CD4-positive, alpha-beta T cell (primary cell): ENCODE measurements at regions not wholly inside any gene's neighbourhood (a gene's known extent, or its start where the extent isn't known, plus 50 kb on each side); places are given as distances from the start of the nearest gene placed in this dataset.

Experiments used
- ATAC-seq: fragments of 200-7000 bp; cut with Tn5 transposase; one replicate; pipeline ENCODE4 v1.10.0; 2022; ENCODE audit warnings: mild to moderate bottlenecking; ENCODE audit not compliant: poor library complexity
- CTCF ChIA-PET: fragments of 350-600 bp; sonication (Branson Sonifier 250); formaldehyde crosslinking; loops from one replicate; lab custom pipeline; 2021; ENCODE audit warnings: antibody characterized with exemption, inconsistent platforms; lab: Charles Lee
- POLR2A ChIA-PET: fragments of 350-600 bp; sonication (Branson Sonifier 250); formaldehyde crosslinking; loops from one replicate; lab custom pipeline; 2021; ENCODE audit warnings: antibody characterized with exemption, inconsistent platforms; lab: Charles Lee
- DNase-seq, 14 experiments: peaks; one replicate each; pipeline ENCODE4 v3.0.0-alpha.2; 2013 to 2020; ENCODE audit warnings: mixed read lengths in 2 of 14
- H3K27ac ChIP-seq, 2 donors: one replicate each; pipeline versions ENCODE4 v1.5.1 to v1.7.0; 2013; ENCODE audit warnings: low read length in 2 of 2, low read depth in 1 of 2, mild to moderate bottlenecking in 1 of 2
- H3K27me3 ChIP-seq, 2 experiments: 1 replicate in 1 of 2; 2 replicates in 1 of 2; pipeline versions ENCODE4 v1.6.1 to v1.7.0; 2013; ENCODE audit warnings: low read length in 2 of 2, control low read depth in 1 of 2, mild to moderate bottlenecking in 1 of 2, moderate library complexity in 1 of 2; ENCODE audit not compliant: insufficient read depth in 2 of 2, control insufficient read depth in 1 of 2
- H3K36me3 ChIP-seq: one replicate; pipeline ENCODE4 v1.6.1; 2013; ENCODE audit warnings: low read length, control low read depth; ENCODE audit not compliant: insufficient read depth
- H3K4me1 ChIP-seq: one replicate; pipeline ENCODE4 v1.6.1; 2013; ENCODE audit warnings: low read length, control low read depth; ENCODE audit not compliant: insufficient read depth
- H3K4me3 ChIP-seq: one replicate; pipeline ENCODE4 v1.5.1; 2013; ENCODE audit warnings: mild to moderate bottlenecking, low read length, moderate library complexity
- H3K9me3 ChIP-seq, 2 experiments: 1 replicate in 1 of 2; 2 replicates in 1 of 2; pipeline versions ENCODE4 v1.6.1 to v1.7.0; 2013; ENCODE audit warnings: low read length in 2 of 2, mild to moderate bottlenecking in 2 of 2, control low read depth in 1 of 2, moderate library complexity in 1 of 2; ENCODE audit not compliant: control insufficient read depth in 1 of 2, insufficient read depth in 1 of 2
- H3K27ac Mint-ChIP-seq: one replicate; pipeline ENCODE4 v1.8.0; 2020; ENCODE audit warnings: mixed read lengths
- H3K27me3 Mint-ChIP-seq: one replicate; pipeline ENCODE4 v1.8.0; 2021; ENCODE audit warnings: mixed read lengths
- H3K36me3 Mint-ChIP-seq: one replicate; pipeline ENCODE4 v1.8.0; 2021; ENCODE audit warnings: low read depth, mixed read lengths
- H3K4me1 Mint-ChIP-seq: one replicate; pipeline ENCODE4 v1.8.0; 2021; ENCODE audit warnings: low read depth, mixed read lengths
- H3K4me3 Mint-ChIP-seq: one replicate; pipeline ENCODE4 v1.8.0; 2020; ENCODE audit warnings: mild to moderate bottlenecking, mixed read lengths
- H3K9me3 Mint-ChIP-seq: one replicate; pipeline ENCODE4 v1.8.0; 2020; ENCODE audit warnings: mixed read lengths
- CTCF ChIP-seq: fragments of 200-600 bp; IDR thresholded peaks from one replicate; pipeline ENCODE4 v1.8.0; 2022; ENCODE audit warnings: antibody characterized with exemption, mild to moderate bottlenecking
- intact Hi-C, 2 experiments: fragments of 100-400 bp; cut with DNase I in 1 of 2; cut with micrococcal nuclease in 1 of 2; formaldehyde crosslinking; loops; one replicate each; pipeline versions ENCODE4 v1.15.1 to v1.9.0; 2023 to 2025; cut with DNase I, micrococcal nuclease

DNA sequence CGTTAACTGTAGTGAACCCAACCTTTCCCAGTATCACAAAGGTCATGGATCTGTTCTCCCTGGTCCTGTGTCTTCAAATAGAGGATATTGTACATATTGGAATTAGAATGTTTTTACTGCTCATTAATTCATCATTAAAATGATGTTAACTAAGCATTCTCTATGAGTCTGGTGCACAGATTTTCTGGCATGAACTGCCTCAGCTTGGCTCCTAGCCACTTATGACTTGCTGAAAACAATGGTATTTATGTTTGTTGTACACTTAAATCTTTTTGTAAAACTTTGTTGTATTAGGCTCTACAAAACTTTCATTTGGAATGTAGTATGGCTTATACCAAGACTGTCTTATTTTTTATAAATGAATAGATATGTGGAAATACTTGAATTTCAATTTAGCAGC lies 329.4 kb downstream of the TFEC start:
- POLR2A ChIA-PET: no interaction called here
- TF ChIP-seq CTCF: no peak
- H3K27ac Mint-ChIP-seq: no peak overlapping the region
- no peaks in the 10 kb centered on the region for H3K27me3 ChIP-seq
- H3K4me3 Mint-ChIP-seq: no peak overlapping the region
- intact Hi-C loops: no loop called here
- H3K4me1 ChIP-seq: no peaks in the 10 kb centered on the region
- H3K27me3 Mint-ChIP-seq: no peaks in the 10 kb centered on the region
- H3K4me3 ChIP-seq: no peak overlapping the region
- no peaks in the 10 kb centered on the region for H3K36me3 Mint-ChIP-seq
- no peak overlapping the region for H3K27ac ChIP-seq
- H3K9me3 Mint-ChIP-seq: no peaks in the 10 kb centered on the region
- CTCF ChIA-PET: no interaction called here
- H3K4me1 Mint-ChIP-seq: no peaks in the 10 kb centered on the region
- no peaks in the 10 kb centered on the region for H3K36me3 ChIP-seq
- no peak for ATAC-seq
- no peaks in the 10 kb centered on the region for H3K9me3 ChIP-seq
- no peak for DNase-seq

GRCh38 chr7:115694424-115694823 lies 336.1 kb downstream of the TFEC start:
- no peak overlapping the region for H3K4me3 ChIP-seq
- no peaks in the 10 kb centered on the region for H3K36me3 Mint-ChIP-seq
- H3K9me3 Mint-ChIP-seq: no peaks in the 10 kb centered on the region
- no peak overlapping the region for H3K27ac ChIP-seq
- H3K9me3 ChIP-seq: no peaks in the 10 kb centered on the region
- H3K27me3 ChIP-seq: no peaks in the 10 kb centered on the region
- DNase-seq (no peak), ATAC-seq (no peak)
- ChIA-PET POLR2A (no interaction called here), CTCF (no interaction called here)
- H3K4me1 ChIP-seq: no peaks in the 10 kb centered on the region
- no peaks in the 10 kb centered on the region for H3K36me3 ChIP-seq
- no peak overlapping the region for H3K27ac Mint-ChIP-seq
- no peaks in the 10 kb centered on the region for H3K4me1 Mint-ChIP-seq
- intact Hi-C loops: no loop called here
- peaks cover 5% of the 10 kb centered on the region for H3K27me3 Mint-ChIP-seq
- no peak overlapping the region for H3K4me3 Mint-ChIP-seq
- no peak for TF ChIP-seq CTCF

- no peaks in the 10 kb centered on the region for H3K4me1 ChIP-seq
- H3K27me3 ChIP-seq: no peaks in the 10 kb centered on the region
- no peaks in the 10 kb centered on the region for H3K4me1 Mint-ChIP-seq
- no peaks in the 10 kb centered on the region for H3K9me3 Mint-ChIP-seq
- peaks cover 5% of the 10 kb centered on the region for H3K27me3 Mint-ChIP-seq
- ChIA-PET CTCF (no interaction called here), POLR2A (no interaction called here)
- intact Hi-C loops: no loop called here
- no peak overlapping the region for H3K4me3 ChIP-seq
- H3K36me3 ChIP-seq: no peaks in the 10 kb centered on the region
- ATAC-seq: no peak
- no peak for DNase-seq
- no peak for TF ChIP-seq CTCF
- no peak overlapping the region for H3K27ac ChIP-seq
- no peak overlapping the region for H3K4me3 Mint-ChIP-seq
- H3K36me3 Mint-ChIP-seq: no peaks in the 10 kb centered on the region
- no peak overlapping the region for H3K27ac Mint-ChIP-seq
- no peaks in the 10 kb centered on the region for H3K9me3 ChIP-seq
These were observed 336.8 kb downstream of the TFEC start for GRCh38 chr7:115693779-115694178.
